Central memory CD8-positive, alpha-beta T cell (primary cell): ENCODE measurements at regions not wholly inside any gene's neighbourhood (a gene's known extent, or its start where the extent isn't known, plus 50 kb on each side); places are given as distances from the start of the nearest gene placed in this dataset.

ENCODE experiments used
- ATAC-seq: fragments of 150-1000 bp; cut with Tn5 transposase; replicated peaks from 2 replicates; pipeline ENCODE4 v1.10.0; 2022; ENCODE audit warnings: mild to moderate bottlenecking, moderate FRiP score, moderate number of reproducible peaks; ENCODE audit not compliant: poor library complexity, severe bottlenecking; ENCODE audit errors: extremely low read depth
- DNase-seq, 2 donors: peaks; one replicate each; pipeline ENCODE4 v3.0.0; 2021; ENCODE audit warnings: low spot score in 2 of 2
- H3K27ac Mint-ChIP-seq: one replicate; pipeline ENCODE4 v1.8.0; 2022; ENCODE audit warnings: low read depth, mild to moderate bottlenecking, moderate library complexity, mixed read lengths
- H3K27me3 Mint-ChIP-seq: one replicate; pipeline ENCODE4 v1.8.0; 2022; ENCODE audit warnings: mixed read lengths
- H3K36me3 Mint-ChIP-seq: one replicate; pipeline ENCODE4 v1.8.0; 2022; ENCODE audit warnings: mild to moderate bottlenecking, moderate library complexity, mixed read lengths; ENCODE audit not compliant: insufficient read depth
- H3K4me1 Mint-ChIP-seq: one replicate; pipeline ENCODE4 v1.8.0; 2022; ENCODE audit warnings: mixed read lengths
- H3K4me3 Mint-ChIP-seq: one replicate; pipeline ENCODE4 v1.8.0; 2022; ENCODE audit warnings: mild to moderate bottlenecking, moderate library complexity, mixed read lengths
- H3K9me3 Mint-ChIP-seq: one replicate; pipeline ENCODE4 v1.8.0; 2022; ENCODE audit warnings: mixed read lengths

GRCh38 chr1:4526747-4527146 is 127.7 kb upstream of the AJAP1 start:
- DNase-seq (no peak), ATAC-seq (no peak)
- H3K36me3 Mint-ChIP-seq: no peaks in the 10 kb centered on the region
- no peak overlapping the region for H3K27ac Mint-ChIP-seq
- no peaks in the 10 kb centered on the region for H3K4me1 Mint-ChIP-seq
- no peak overlapping the region for H3K4me3 Mint-ChIP-seq
- no peaks in the 10 kb centered on the region for H3K9me3 Mint-ChIP-seq
- H3K27me3 Mint-ChIP-seq: peaks cover 16% of the 10 kb centered on the region

- no peaks in the 10 kb centered on the region for H3K4me1 Mint-ChIP-seq
- no peak overlapping the region for H3K4me3 Mint-ChIP-seq
- H3K27ac Mint-ChIP-seq: no peak overlapping the region
- no peaks in the 10 kb centered on the region for H3K9me3 Mint-ChIP-seq
- peaks cover 16% of the 10 kb centered on the region for H3K27me3 Mint-ChIP-seq
- no peak for DNase-seq
- ATAC-seq: no peak
- no peaks in the 10 kb centered on the region for H3K36me3 Mint-ChIP-seq
These were observed 126.6 kb upstream of the AJAP1 start for GRCh38 chr1:4527819-4528218.

GRCh38 chr1:4528590-4528989 is 125.8 kb upstream of the AJAP1 start:
- no peak overlapping the region for H3K4me3 Mint-ChIP-seq
- H3K4me1 Mint-ChIP-seq: no peaks in the 10 kb centered on the region
- no peaks in the 10 kb centered on the region for H3K36me3 Mint-ChIP-seq
- no peaks in the 10 kb centered on the region for H3K9me3 Mint-ChIP-seq
- H3K27me3 Mint-ChIP-seq: peaks cover 16% of the 10 kb centered on the region
- H3K27ac Mint-ChIP-seq: no peak overlapping the region
- DNase-seq (no peak), ATAC-seq (no peak)

- Mint-ChIP-seq H3K27me3 (peaks cover 26% of the 10 kb centered on the region), H3K9me3 (no peaks in the 10 kb centered on the region), H3K4me1 (no peaks in the 10 kb centered on the region), H3K4me3 (no peak overlapping the region), H3K27ac (no peak overlapping the region), H3K36me3 (no peaks in the 10 kb centered on the region)
- DNase-seq (no peak), ATAC-seq (no peak)
These were observed 124.8 kb upstream of the AJAP1 start for GRCh38 chr1:4529446-4530165.

- ATAC-seq: no peak
- Mint-ChIP-seq H3K4me3 (no peak overlapping the region), H3K27ac (no peak overlapping the region), H3K9me3 (no peaks in the 10 kb centered on the region), H3K27me3 (peaks cover 33% of the 10 kb centered on the region), H3K36me3 (no peaks in the 10 kb centered on the region), H3K4me1 (no peaks in the 10 kb centered on the region)
- DNase-seq: no peak
These were observed 124.1 kb upstream of the AJAP1 start for GRCh38 chr1:4530166-4530785.

- ATAC-seq: no peak
- Mint-ChIP-seq H3K36me3 (no peaks in the 10 kb centered on the region), H3K4me3 (no peak overlapping the region), H3K9me3 (no peaks in the 10 kb centered on the region), H3K27ac (no peak overlapping the region), H3K27me3 (peaks cover 34% of the 10 kb centered on the region), H3K4me1 (no peaks in the 10 kb centered on the region)
- no peak for DNase-seq
These were observed 122.6 kb upstream of the AJAP1 start for GRCh38 chr1:4531842-4532241.

- H3K27me3 Mint-ChIP-seq: peaks cover 34% of the 10 kb centered on the region
- no peaks in the 10 kb centered on the region for H3K4me1 Mint-ChIP-seq
- DNase-seq (no peak), ATAC-seq (no peak)
- H3K27ac Mint-ChIP-seq: no peak overlapping the region
- no peaks in the 10 kb centered on the region for H3K36me3 Mint-ChIP-seq
- H3K4me3 Mint-ChIP-seq: no peak overlapping the region
- H3K9me3 Mint-ChIP-seq: no peaks in the 10 kb centered on the region
These were observed 121.8 kb upstream of the AJAP1 start for GRCh38 chr1:4532656-4533055.

GRCh38 chr1:4546911-4547310 is 107.5 kb upstream of the AJAP1 start:
- Mint-ChIP-seq H3K4me3 (no peak overlapping the region), H3K36me3 (no peaks in the 10 kb centered on the region), H3K27ac (no peak overlapping the region), H3K9me3 (no peaks in the 10 kb centered on the region), H3K27me3 (peaks cover 4% of the 10 kb centered on the region), H3K4me1 (no peaks in the 10 kb centered on the region)
- DNase-seq (no peak), ATAC-seq (no peak)

- no peak overlapping the region for H3K27ac Mint-ChIP-seq
- H3K9me3 Mint-ChIP-seq: no peaks in the 10 kb centered on the region
- DNase-seq (no peak), ATAC-seq (no peak)
- H3K4me3 Mint-ChIP-seq: no peak overlapping the region
- H3K36me3 Mint-ChIP-seq: no peaks in the 10 kb centered on the region
- H3K27me3 Mint-ChIP-seq: peaks cover 29% of the 10 kb centered on the region
- no peaks in the 10 kb centered on the region for H3K4me1 Mint-ChIP-seq
These were observed 104.5 kb upstream of the AJAP1 start for GRCh38 chr1:4549930-4550329.

- Mint-ChIP-seq H3K4me1 (no peaks in the 10 kb centered on the region), H3K27me3 (peaks cover 29% of the 10 kb centered on the region), H3K9me3 (no peaks in the 10 kb centered on the region), H3K36me3 (no peaks in the 10 kb centered on the region), H3K27ac (no peak overlapping the region), H3K4me3 (no peak overlapping the region)
- DNase-seq: no peak
- ATAC-seq: no peak
These were observed 103.5 kb upstream of the AJAP1 start for GRCh38 chr1:4550941-4551340.

GRCh38 chr1:4551706-4552105 is 102.7 kb upstream of the AJAP1 start:
- Mint-ChIP-seq H3K27me3 (peaks cover 29% of the 10 kb centered on the region), H3K36me3 (no peaks in the 10 kb centered on the region), H3K4me3 (no peak overlapping the region), H3K4me1 (no peaks in the 10 kb centered on the region), H3K27ac (no peak overlapping the region), H3K9me3 (no peaks in the 10 kb centered on the region)
- DNase-seq: no peak
- ATAC-seq: no peak

- Mint-ChIP-seq H3K4me3 (no peak overlapping the region), H3K27me3 (peaks cover 33% of the 10 kb centered on the region), H3K36me3 (no peaks in the 10 kb centered on the region), H3K27ac (no peak overlapping the region), H3K4me1 (no peaks in the 10 kb centered on the region), H3K9me3 (no peaks in the 10 kb centered on the region)
- no peak for DNase-seq
- ATAC-seq: no peak
These were observed 100.6 kb upstream of the AJAP1 start for GRCh38 chr1:4553761-4554160.

GRCh38 chr1:4554271-4554865 is 100.0 kb upstream of the AJAP1 start:
- Mint-ChIP-seq H3K9me3 (no peaks in the 10 kb centered on the region), H3K27ac (no peak overlapping the region), H3K4me3 (no peak overlapping the region), H3K27me3 (peaks cover 39% of the 10 kb centered on the region), H3K36me3 (no peaks in the 10 kb centered on the region), H3K4me1 (no peaks in the 10 kb centered on the region)
- ATAC-seq: no peak
- DNase-seq: no peak
